ENCODE measurements at regions not wholly inside any gene's neighbourhood (a gene's known extent, or its start where the extent isn't known, plus 50 kb on each side); places are given as distances from the start of the nearest gene placed in this dataset.
A peak's percentile ranks its signal among the peaks of the same experiment; 100 is the strongest.

- DNase-seq (ENCODE audit: low read depth): no peak
Measured at GRCh38 chr3:190722181-190722905, 140.2 kb downstream of the GMNC start.

- no peak for DNase-seq (ENCODE audit: low read depth)
Measured at GRCh38 chr3:190721330-190721729, 141.2 kb downstream of the GMNC start.

GRCh38 chr3:190718671-190719070 lies 143.8 kb downstream of the GMNC start:
- DNase-seq (ENCODE audit: low read depth): peak; percentile 74

- DNase-seq (ENCODE audit: low read depth): peak; percentile 15
Measured at GRCh38 chr3:190718097-190718496, 144.4 kb downstream of the GMNC start.

- no peak for DNase-seq (ENCODE audit: low read depth)
Measured at GRCh38 chr3:190716961-190717360, 145.5 kb downstream of the GMNC start.

- no peak for DNase-seq (ENCODE audit: low read depth)
Measured at GRCh38 chr3:190716211-190716610, 146.3 kb downstream of the GMNC start.

- DNase-seq (ENCODE audit: low read depth): no peak
Measured at GRCh38 chr3:190710723-190711122, 151.8 kb downstream of the GMNC start.

GRCh38 chr3:190709351-190709773 lies 153.1 kb downstream of the GMNC start:
- DNase-seq (ENCODE audit: low read depth): no peak

All from ELR (cell line).